Stimulated activated CD4-positive, alpha-beta T cell treated with anti-CD3 and anti-CD28 coated beads, Interleukin-12 subunit alpha, Interleukin-12 subunit beta, amount 100 ng/mL, for 24 hours (primary cell): ENCODE measurements at regions not wholly inside any gene's neighbourhood (a gene's known extent, or its start where the extent isn't known, plus 50 kb on each side); places are given as distances from the start of the nearest gene placed in this dataset.

Source experiments
- DNase-seq, 2 experiments: peaks; one replicate each; pipeline ENCODE4 v3.0.0-alpha.2; 2020; ENCODE audit warnings: low read depth in 2 of 2

DNA sequence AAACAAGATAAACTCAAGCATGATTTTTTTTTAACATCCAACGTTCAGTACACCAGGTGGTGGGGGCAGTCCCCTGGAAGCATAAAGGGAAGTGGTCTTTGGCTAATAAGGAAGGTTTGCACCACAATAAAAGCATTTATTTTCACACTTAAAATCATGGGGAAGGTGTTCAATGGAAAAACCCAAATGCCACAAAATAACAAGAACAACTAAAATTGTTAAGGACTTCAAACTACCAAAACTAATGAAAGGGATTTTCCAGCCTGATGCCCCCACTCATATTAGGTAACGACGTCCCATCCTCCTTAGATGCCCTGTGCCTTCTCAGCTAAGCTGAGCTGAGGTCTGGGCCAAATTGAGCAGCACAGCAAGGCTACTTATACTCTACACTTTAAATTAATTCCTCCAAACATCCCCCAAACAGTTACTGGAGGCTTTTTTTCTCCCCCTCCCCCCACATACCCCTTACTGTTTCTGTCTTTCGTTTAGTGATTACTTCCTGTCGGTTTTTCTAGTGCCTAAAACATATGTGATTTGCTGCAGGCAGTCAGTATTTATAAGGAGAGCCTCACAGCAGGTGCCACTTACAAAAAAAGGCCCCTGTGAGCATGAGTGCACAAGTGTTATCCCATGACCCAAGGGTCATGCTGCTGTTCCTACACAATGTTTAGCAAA, 259.7 kb upstream of the ZNF608 start:
- DNase-seq: no peak

GRCh38 chr5:125010356-125010755, 263.9 kb upstream of the ZNF608 start:
- no peak for DNase-seq

- no peak for DNase-seq
Measured at GRCh38 chr5:125011014-125011413, 264.6 kb upstream of the ZNF608 start.

- no peak for DNase-seq
Measured at GRCh38 chr5:125011419-125011818, 265.0 kb upstream of the ZNF608 start.

GRCh38 chr5:125011947-125012346, 265.5 kb upstream of the ZNF608 start:
- DNase-seq: no peak

DNA sequence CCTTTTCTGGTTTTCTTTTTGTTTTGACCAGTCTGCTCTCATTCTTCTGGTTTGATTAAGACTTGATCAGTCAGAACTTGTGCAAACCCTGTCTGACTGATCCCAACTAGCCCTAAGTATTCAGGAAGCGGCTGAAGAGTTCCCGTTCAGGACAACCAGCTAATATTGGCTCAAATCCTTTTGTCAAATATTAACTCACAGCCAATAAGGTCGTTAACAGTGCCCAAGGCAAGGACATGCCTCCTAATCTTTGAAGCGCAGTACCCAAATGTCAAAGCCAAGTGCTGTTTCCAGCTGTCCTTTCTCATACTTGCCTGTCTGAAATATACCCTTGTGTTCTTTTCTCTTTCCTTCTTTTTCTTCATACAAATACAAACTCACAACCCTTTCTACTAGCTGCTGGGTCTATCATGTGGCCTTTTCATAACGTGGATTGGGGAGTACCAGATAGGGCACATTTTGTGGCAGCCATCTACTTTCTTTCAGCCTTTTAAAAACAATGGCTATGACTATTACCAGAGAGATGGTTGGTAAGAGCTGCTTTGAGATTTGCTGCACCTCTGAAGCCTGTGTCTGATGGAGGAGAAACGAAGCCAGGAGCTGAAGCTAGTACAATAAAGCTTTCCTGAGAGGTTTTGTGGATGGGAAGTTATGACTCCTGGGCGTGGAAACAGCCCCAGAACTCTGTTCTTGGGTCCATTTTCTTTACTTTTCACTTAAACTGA, 266.4 kb upstream of the ZNF608 start:
- no peak for DNase-seq

DNA sequence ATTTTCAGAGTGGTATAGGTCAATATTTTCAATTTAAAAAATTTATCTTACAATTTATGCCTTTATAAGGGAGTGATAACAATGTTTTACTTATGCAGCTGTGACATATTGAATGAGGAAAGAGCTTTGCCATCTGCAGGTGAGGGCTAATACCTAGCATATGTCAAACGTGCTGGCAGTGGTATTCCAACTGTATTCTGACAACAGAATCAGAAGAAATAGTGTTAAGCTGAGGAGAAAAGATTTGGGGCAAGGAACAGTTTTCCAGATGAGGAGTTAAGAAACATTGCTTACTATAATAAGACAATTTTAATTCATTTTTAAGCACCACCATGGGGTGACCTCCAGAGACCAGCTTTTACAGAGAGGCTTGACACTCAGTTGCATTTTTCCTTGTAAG, 267.8 kb upstream of the ZNF608 start:
- DNase-seq: no peak

GRCh38 chr5:125017796-125018195, 271.4 kb upstream of the ZNF608 start:
- DNase-seq: no peak

DNA sequence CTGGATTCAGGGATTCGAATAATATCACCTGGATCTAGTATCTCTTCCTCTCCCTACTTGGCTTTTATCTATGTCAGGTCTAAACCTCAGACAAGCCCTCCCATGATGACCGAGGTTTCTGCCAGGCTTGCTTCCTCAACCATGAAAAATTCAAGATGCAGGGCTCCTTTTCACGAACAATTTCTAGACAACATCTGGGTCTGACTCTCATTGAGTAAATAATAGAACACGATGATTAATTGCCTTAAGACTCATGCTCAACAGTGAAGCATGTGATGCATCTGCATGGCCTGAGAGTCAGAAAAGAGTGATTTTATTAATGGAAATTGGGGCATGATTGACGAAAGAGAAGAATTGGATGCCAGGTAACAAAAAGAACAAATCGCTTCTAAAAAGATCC, 277.2 kb upstream of the ZNF608 start:
- no peak for DNase-seq

DNA sequence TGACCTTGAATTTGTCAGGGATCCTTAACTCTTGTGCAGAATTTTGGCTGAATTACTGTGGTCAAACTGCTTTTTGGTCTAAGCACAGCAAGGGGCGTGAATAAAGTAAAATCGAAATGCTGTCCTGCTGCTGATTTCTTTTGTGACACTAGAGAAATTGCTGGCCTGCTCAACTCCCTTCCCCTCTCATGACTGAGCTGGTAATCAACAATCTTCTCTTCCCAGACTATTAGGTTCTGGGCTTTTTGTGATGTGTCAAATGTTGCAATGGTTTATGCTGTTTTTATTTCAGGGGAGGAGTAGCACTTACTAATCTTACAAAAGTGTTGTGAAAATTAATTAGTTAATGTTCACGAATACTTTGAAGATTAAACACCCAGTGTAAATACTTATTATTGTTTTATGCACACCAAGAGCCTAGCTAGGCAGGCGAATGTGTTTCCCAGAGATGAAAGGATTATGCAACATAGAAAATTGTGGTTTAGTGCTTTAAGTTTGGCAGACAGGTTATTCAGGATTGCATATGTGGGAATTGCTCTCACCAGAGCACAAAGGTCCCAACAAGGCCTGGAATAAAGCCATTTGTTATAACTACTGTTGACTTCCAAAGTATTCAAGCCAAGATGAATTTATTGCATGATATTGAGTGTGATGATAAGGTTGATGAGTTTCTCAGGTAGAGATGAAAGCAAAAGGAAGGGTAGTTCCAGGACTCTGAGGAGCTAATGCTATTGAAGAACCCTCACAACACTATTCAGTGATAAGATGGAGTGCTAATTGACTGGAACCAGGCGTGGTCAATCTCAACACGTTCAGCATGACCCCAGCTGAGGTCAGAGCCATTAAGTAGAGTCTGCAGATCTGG, 280.7 kb upstream of the ZNF608 start:
- DNase-seq: no peak

DNA sequence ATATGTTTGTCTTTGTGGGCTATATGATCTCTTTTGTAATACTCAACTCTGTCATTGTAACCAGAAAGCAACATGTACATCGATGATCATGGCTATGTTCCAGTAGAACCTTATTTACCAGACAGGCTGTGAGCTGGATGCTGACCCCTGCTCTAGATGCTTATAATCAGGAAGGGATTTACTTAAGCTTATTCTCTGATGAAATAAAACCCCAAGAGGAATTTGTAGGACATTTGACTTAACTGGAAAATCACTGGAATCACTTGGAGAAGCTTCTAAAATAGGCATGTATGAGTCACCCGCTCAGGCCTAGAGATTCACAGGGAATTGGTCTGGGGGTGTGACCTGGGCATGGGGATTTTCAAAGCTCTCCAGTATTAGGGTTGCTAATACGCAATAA, 285.8 kb upstream of the ZNF608 start:
- no peak for DNase-seq

- no peak for DNase-seq
Measured at GRCh38 chr5:125033602-125034001, 287.2 kb upstream of the ZNF608 start.

GRCh38 chr5:125034331-125034730, 287.9 kb upstream of the ZNF608 start:
- DNase-seq: no peak

GRCh38 chr5:125036494-125036893, 290.1 kb upstream of the ZNF608 start:
- DNase-seq: no peak

- no peak for DNase-seq
Measured at GRCh38 chr5:125037020-125037419, 290.6 kb upstream of the ZNF608 start.

GRCh38 chr5:125037530-125037929, 291.1 kb upstream of the ZNF608 start:
- no peak for DNase-seq

GRCh38 chr5:125038477-125038876, 292.0 kb upstream of the ZNF608 start:
- no peak for DNase-seq

- no peak for DNase-seq
Measured at GRCh38 chr5:125041798-125042197, 295.4 kb upstream of the ZNF608 start.

- no peak for DNase-seq
Measured at GRCh38 chr5:125042261-125042890, 295.9 kb upstream of the ZNF608 start.

- no peak for DNase-seq
Measured at GRCh38 chr5:125043781-125044391, 297.4 kb upstream of the ZNF608 start.

DNA sequence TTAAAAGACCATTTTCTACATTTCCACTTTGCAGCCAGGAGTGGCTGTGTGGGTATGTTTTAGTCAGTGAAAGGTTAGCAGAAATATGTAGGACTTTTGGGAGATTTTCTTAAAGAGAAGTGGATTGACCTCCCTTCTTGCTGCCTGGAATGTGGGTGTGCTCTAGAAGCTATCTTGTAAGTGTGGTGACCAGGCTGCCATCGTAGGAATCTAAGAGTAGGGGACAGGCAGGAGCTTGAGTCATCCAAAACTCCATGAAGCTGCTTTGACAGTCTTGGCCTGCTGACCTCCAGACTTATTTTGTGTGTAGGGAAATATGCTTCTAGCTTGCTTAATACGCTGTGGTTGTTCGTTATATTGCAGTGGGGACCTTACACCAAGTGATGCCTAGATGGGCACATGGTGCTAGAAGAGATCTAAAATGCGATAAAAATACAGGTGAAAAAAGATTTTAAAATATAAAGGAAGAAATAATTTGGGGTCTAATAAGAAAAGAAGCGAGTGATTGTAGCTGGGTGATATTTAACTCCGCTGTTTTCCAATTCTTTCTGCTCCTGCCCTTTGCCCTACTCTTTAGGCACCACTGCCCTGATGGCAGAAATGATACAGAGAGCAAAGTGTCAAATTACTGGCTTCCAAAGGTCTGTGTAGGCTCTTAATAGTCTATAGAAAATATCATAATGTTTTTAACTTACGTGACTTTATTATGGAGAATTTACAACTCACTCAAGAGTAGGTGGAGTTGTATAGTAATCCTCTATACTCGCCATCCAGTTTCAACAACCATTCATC, 298.2 kb upstream of the ZNF608 start:
- no peak for DNase-seq
